ENCODE measurements at regions not wholly inside any gene's neighbourhood (a gene's known extent, or its start where the extent isn't known, plus 50 kb on each side); places are given as distances from the start of the nearest gene placed in this dataset.

DNA sequence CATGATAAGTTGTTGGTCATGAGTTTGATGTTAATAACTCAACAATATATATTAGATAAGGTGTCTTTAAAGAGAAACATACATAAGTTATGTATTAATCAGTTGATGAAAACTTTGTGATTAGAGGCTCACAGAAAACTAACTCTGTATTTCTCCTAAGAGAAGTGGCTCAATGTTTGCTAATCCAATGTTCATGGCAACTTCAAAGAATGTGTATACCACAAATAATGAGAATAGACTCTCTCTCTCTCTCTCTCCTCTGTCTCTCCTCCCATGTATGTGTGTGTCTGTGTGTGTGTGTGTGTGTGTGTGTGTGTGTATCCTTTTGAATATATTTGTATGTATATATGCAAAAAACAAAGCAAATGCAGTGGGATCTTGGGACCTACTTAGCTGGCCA is 1304.9 kb downstream of the MRPL39 start:
- TF ChIP-seq, protein P1, sequence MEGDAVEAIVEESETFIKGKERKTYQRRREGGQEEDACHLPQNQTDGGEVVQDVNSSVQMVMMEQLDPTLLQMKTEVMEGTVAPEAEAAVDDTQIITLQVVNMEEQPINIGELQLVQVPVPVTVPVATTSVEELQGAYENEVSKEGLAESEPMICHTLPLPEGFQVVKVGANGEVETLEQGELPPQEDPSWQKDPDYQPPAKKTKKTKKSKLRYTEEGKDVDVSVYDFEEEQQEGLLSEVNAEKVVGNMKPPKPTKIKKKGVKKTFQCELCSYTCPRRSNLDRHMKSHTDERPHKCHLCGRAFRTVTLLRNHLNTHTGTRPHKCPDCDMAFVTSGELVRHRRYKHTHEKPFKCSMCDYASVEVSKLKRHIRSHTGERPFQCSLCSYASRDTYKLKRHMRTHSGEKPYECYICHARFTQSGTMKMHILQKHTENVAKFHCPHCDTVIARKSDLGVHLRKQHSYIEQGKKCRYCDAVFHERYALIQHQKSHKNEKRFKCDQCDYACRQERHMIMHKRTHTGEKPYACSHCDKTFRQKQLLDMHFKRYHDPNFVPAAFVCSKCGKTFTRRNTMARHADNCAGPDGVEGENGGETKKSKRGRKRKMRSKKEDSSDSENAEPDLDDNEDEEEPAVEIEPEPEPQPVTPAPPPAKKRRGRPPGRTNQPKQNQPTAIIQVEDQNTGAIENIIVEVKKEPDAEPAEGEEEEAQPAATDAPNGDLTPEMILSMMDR (IDR thresholded peaks at IDR 0.05) = no peak
- no peak for TF ChIP-seq POLR2A (IDR thresholded peaks at IDR 0.05)

All from lower leg skin (tissue), 3 donors.